Brain microvascular endothelial cell (primary cell): ENCODE measurements at regions not wholly inside any gene's neighbourhood (a gene's known extent, or its start where the extent isn't known, plus 50 kb on each side); places are given as distances from the start of the nearest gene placed in this dataset.

Experiments
- DNase-seq: peaks from one replicate; pipeline ENCODE4 v3.0.0-alpha.2; 2020
- H3K27ac ChIP-seq: fragments of 250-450 bp; sonication (Bioruptor Pico); 2 replicates; pipeline ENCODE4 v1.5.1; 2020; ENCODE audit warnings: mild to moderate bottlenecking, moderate library complexity
- H3K27me3 ChIP-seq: fragments of 250-450 bp; sonication (Bioruptor Pico); replicated peaks from 2 replicates; pipeline ENCODE4 v1.5.1; 2020; ENCODE audit warnings: mild to moderate bottlenecking
- H3K36me3 ChIP-seq: fragments of 250-450 bp; sonication (Bioruptor Pico); replicated peaks from 2 replicates; pipeline ENCODE4 v1.5.1; 2020; ENCODE audit warnings: mild to moderate bottlenecking
- H3K4me3 ChIP-seq: 2 replicates; pipeline ENCODE4 v1.5.1; 2011; ENCODE audit warnings: low read depth, mild to moderate bottlenecking, control low read depth, low read length, moderate library complexity
- in situ Hi-C: cut with HindIII; loops from 2 replicates; pipeline ENCODE4 v1.10.0; 2017; ENCODE audit warnings: low sequenced_read_pairs, low pct_ligation_motif_present
- TF ChIP-seq, protein P1 (sequence below): IDR thresholded peaks from 2 replicates; pipeline ENCODE4 v1.5.1; 2011; ENCODE audit warnings: low read depth, mild to moderate bottlenecking, moderate library complexity, low read length, control low read depth, inconsistent platforms; ENCODE audit errors: missing control alignments

DNA sequence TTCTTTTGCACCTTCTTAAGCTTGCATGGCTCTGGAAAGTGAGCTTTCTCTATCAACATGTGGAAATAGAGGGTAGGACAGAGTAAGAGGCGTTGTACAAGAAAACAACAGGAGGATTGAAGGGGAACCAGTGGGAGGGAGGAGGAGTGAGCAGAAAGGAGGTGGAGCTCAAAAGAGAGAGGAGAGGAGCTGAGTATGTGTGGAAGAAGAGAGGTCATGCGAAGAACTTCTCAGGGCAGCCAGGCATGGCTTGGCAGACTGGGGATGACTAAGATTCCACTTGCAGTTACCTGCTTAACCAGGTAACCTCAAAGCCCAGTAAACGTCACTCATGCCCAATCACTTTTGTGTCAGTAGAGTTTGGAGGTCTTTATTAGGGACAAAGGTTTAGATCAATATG is 105.1 kb downstream of the BCL2L11 start:
- no peaks in the 10 kb centered on the region for H3K36me3 ChIP-seq
- no peak overlapping the region for H3K4me3 ChIP-seq
- in situ Hi-C loops, result no loop called here
- no peak overlapping the region for H3K27ac ChIP-seq
- TF ChIP-seq, protein P1, sequence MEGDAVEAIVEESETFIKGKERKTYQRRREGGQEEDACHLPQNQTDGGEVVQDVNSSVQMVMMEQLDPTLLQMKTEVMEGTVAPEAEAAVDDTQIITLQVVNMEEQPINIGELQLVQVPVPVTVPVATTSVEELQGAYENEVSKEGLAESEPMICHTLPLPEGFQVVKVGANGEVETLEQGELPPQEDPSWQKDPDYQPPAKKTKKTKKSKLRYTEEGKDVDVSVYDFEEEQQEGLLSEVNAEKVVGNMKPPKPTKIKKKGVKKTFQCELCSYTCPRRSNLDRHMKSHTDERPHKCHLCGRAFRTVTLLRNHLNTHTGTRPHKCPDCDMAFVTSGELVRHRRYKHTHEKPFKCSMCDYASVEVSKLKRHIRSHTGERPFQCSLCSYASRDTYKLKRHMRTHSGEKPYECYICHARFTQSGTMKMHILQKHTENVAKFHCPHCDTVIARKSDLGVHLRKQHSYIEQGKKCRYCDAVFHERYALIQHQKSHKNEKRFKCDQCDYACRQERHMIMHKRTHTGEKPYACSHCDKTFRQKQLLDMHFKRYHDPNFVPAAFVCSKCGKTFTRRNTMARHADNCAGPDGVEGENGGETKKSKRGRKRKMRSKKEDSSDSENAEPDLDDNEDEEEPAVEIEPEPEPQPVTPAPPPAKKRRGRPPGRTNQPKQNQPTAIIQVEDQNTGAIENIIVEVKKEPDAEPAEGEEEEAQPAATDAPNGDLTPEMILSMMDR, result no peak
- no peaks in the 10 kb centered on the region for H3K27me3 ChIP-seq
- DNase-seq, result no peak

DNA sequence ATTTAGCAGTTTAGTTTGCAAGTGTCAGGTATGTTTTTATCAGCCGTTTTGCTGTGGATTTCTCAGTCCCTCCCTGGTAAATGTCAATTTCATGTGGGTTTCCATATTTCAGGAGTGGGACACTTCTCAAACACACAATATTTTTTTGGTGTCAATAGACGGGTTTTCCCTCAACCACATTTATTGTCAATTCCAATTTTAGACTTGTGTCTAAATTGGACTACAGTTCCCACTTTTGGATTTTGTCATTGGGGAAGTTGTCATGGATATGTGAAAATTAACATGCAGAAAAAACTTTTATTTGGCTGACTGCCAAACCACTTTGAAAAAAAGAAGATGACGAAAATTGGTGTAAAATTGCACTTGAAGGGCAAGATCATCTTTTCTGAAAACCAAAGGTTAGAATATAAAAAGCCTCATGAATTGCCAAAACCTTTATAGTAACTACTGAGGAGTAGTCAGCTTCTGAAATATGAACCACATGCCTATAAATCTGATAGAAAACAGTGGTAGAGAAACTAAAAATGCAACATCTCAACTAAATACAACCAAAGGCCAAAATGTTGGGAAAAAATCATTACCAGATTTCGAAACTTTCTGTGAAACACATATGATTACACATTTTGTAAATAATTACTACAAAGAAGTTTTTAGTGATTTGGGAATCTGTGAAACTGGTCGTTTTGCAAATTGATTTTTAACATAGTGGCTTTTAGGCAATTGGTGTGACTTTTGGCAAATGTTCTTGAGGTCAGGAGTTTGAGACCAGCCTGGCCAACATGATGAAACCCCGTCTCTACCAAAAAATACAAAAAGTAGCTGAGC is 106.4 kb downstream of the BCL2L11 start:
- H3K27ac ChIP-seq, result no peak overlapping the region
- DNase-seq, result peak; percentile 25
- in situ Hi-C loops, result no loop called here
- TF ChIP-seq, protein P1, result no peak
- no peaks in the 10 kb centered on the region for H3K27me3 ChIP-seq
- no peaks in the 10 kb centered on the region for H3K36me3 ChIP-seq
- H3K4me3 ChIP-seq, result no peak overlapping the region

DNA sequence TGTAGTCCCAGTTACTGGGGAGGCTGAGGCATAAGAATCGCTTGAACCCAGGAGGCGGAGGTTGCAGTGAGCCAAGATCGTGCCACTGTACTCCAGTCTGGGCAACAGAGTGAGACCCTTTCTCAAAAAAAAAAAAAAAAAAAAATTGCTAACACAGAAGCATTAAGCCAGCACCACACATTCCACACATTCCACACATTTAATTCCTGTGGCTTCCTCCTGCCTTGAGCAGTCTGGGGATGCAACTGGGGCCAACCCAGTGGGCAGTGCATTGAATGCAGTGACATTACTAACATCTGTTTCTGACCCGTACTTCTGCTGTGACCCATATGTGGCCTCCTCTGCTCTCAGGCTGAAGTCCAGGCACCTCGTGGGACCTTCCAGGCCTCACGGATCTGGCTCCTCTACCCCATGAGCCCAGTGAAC is 107.0 kb downstream of the BCL2L11 start:
- TF ChIP-seq, protein P1, result no peak
- in situ Hi-C loops, result no loop called here
- Histone ChIP-seq H3K27me3 (no peaks in the 10 kb centered on the region), H3K4me3 (no peak overlapping the region), H3K27ac (no peak overlapping the region), H3K36me3 (no peaks in the 10 kb centered on the region)
- DNase-seq, result peak; percentile 59

DNA sequence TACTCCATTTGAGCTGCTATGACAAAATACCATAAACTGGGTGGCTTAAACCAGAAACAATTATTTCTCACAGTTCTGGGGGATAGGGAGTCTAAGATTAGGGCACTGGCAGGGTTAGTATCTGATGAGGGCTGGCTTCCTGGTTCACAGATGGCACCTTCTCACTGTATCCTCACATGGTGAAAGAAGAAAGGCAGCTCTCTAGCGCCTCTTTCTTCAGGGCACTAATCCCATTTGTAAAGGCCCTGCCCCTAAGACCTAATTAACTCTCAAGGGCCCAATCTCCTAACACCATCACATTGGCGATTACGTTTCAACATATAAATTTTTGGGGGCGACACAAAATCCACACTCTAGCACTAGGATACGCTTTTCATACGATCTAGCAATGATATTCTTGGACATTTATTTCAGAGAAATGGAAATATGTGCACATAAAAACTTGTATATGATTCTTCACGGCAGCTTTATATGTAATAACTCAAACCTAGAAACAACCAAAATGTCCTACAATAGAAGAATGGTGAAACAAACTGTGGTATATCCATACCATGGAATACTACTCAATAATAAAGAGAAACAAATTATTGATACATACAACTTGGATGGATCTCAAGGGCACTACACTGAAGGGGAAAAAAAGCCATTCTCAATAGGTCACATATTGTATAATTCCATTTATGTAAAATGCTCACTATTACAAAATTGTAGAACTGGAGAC is 111.0 kb downstream of the BCL2L11 start:
- Histone ChIP-seq H3K4me3 (no peak overlapping the region), H3K27ac (no peak overlapping the region), H3K27me3 (no peaks in the 10 kb centered on the region), H3K36me3 (no peaks in the 10 kb centered on the region)
- TF ChIP-seq, protein P1, result no peak
- no peak for DNase-seq
- in situ Hi-C loops, result no loop called here

DNA sequence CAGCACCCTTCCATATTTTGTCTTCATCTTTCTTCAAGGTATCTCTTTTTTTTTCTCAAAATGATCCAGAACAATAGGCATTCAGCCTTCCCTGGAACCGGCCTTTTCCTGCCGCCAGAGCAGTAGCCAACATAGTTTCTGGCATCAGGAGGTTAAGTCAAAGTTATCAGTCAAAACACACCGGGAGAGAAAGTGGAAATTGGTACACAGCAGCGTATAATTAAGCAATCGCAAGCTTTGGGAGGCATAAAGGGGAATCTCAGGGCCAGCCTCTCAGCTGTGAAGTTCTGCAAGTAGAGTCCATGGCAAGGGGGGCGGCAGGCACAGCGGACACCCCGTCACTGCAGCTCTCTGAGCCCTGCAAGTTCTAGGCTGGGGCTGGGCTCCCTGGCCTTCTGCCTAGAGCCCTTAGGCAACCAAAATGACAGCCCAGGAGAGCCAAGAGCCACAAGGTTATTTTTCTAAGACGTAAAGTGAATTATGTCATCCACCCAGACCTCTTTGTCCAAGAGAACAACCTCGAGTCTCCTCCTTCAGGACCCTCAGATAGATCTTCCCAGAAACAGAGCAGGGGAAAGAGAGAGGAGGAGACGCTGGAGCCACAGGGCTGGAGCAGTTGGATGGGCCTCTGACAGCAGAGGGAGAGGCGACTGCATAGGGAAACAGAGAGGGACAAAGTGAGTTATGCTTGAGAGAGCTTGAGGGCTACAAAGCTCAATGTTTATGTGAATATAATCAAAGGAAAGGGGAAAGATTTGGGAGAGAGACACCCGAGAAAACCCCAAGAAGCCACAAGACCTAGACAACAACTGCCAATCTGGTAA is 114.7 kb downstream of the BCL2L11 start:
- TF ChIP-seq, protein P1, result no peak
- in situ Hi-C loops, result no loop called here

More for the DNA sequence above, 114.7 kb downstream of the BCL2L11 start:
- Histone ChIP-seq H3K27me3 (no peaks in the 10 kb centered on the region), H3K36me3 (no peaks in the 10 kb centered on the region), H3K27ac (no peak overlapping the region), H3K4me3 (no peak overlapping the region)
- DNase-seq, result no peak
